Trophoblast cell (in vitro differentiated cells and primary cell): ENCODE measurements at regions not wholly inside any gene's neighbourhood (a gene's known extent, or its start where the extent isn't known, plus 50 kb on each side); places are given as distances from the start of the nearest gene placed in this dataset.

Experiments used
- DNase-seq, 2 donors: peaks; one replicate each; pipeline ENCODE4 v3.0.0-alpha.2; 2016
- H2AFZ ChIP-seq: 2 replicates; pipeline ENCODE4 v1.6.1; 2013; ENCODE audit warnings: low read length, moderate library complexity, mild to moderate bottlenecking; ENCODE audit not compliant: insufficient read depth, poor library complexity
- H2AK5ac ChIP-seq: 2 replicates; pipeline ENCODE4 v1.6.1; 2013; ENCODE audit warnings: mild to moderate bottlenecking, low read length
- H2BK120ac ChIP-seq: 2 replicates; pipeline ENCODE4 v1.6.1; 2013; ENCODE audit warnings: low read length, mild to moderate bottlenecking, moderate library complexity; ENCODE audit not compliant: insufficient read depth, poor library complexity
- H2BK12ac ChIP-seq: 2 replicates; pipeline ENCODE4 v1.6.1; 2013; ENCODE audit warnings: mild to moderate bottlenecking, low read length, moderate library complexity
- H2BK5ac ChIP-seq: 2 replicates; pipeline ENCODE4 v1.6.1; 2013; ENCODE audit warnings: low read length, low read depth, moderate library complexity, mild to moderate bottlenecking; ENCODE audit not compliant: poor library complexity
- H3K14ac ChIP-seq: 2 replicates; pipeline ENCODE4 v1.6.1; 2013; ENCODE audit warnings: mild to moderate bottlenecking, low read length
- H3K18ac ChIP-seq: 2 replicates; pipeline ENCODE4 v1.6.1; 2013; ENCODE audit warnings: mild to moderate bottlenecking, low read length
- H3K23ac ChIP-seq: 2 replicates; pipeline ENCODE4 v1.6.1; 2013; ENCODE audit warnings: low read length
- H3K27ac ChIP-seq: 2 replicates; pipeline ENCODE4 v1.5.1; 2013; ENCODE audit warnings: low read depth, mild to moderate bottlenecking, inconsistent platforms, low read length, moderate library complexity
- H3K27me3 ChIP-seq: 2 replicates; pipeline ENCODE4 v1.6.1; 2013; ENCODE audit warnings: inconsistent platforms, mild to moderate bottlenecking, low read length, moderate library complexity; ENCODE audit not compliant: insufficient read depth
- H3K36me3 ChIP-seq, 2 experiments: 1 replicate in 1 of 2; 2 replicates in 1 of 2; pipeline ENCODE4 v1.6.1; 2013; ENCODE audit warnings: low read length in 2 of 2, mild to moderate bottlenecking in 2 of 2, moderate library complexity in 1 of 2; ENCODE audit not compliant: insufficient read depth in 2 of 2, control insufficient read depth in 1 of 2
- H3K4ac ChIP-seq: 2 replicates; pipeline ENCODE4 v1.6.1; 2013; ENCODE audit warnings: low read depth, mild to moderate bottlenecking, low read length, moderate library complexity
- H3K4me1 ChIP-seq, 2 experiments: 1 replicate in 1 of 2; 2 replicates in 1 of 2; pipeline ENCODE4 v1.6.1; 2013; ENCODE audit warnings: low read length in 2 of 2, mild to moderate bottlenecking in 2 of 2, moderate library complexity in 1 of 2; ENCODE audit not compliant: insufficient read depth in 2 of 2, control insufficient read depth in 1 of 2
- H3K4me2 ChIP-seq: 2 replicates; pipeline ENCODE4 v1.6.1; 2013; ENCODE audit warnings: inconsistent platforms, mild to moderate bottlenecking, low read length, moderate library complexity
- H3K4me3 ChIP-seq: 2 replicates; pipeline ENCODE4 v1.5.1; 2013; ENCODE audit warnings: mild to moderate bottlenecking, low read depth, low read length, inconsistent platforms
- H3K79me1 ChIP-seq: one replicate; pipeline ENCODE4 v1.6.1; 2013; ENCODE audit warnings: low read length
- H3K79me2 ChIP-seq: 2 replicates; pipeline ENCODE4 v1.6.1; 2013; ENCODE audit warnings: low read length, mild to moderate bottlenecking; ENCODE audit not compliant: control insufficient read depth, insufficient read depth, poor library complexity
- H3K9ac ChIP-seq: 2 replicates; pipeline ENCODE4 v1.6.1; 2013; ENCODE audit warnings: mild to moderate bottlenecking, low read length
- H3K9me3 ChIP-seq: 2 replicates; pipeline ENCODE4 v1.6.1; 2013; ENCODE audit warnings: low read depth, mild to moderate bottlenecking, control low read depth, inconsistent platforms, low read length; ENCODE audit not compliant: insufficient read depth
- H4K12ac ChIP-seq: 2 replicates; pipeline ENCODE4 v1.6.1; 2013; ENCODE audit warnings: low read depth, mild to moderate bottlenecking, low read length, moderate library complexity
- H4K8ac ChIP-seq: 2 replicates; pipeline ENCODE4 v1.6.1; 2013; ENCODE audit warnings: low read depth, mild to moderate bottlenecking, low read length, moderate library complexity
- H4K91ac ChIP-seq: one replicate; pipeline ENCODE4 v1.6.1; 2013; ENCODE audit warnings: low read depth, mild to moderate bottlenecking, low read length, moderate library complexity
- WGBS: extraction: QIAGEN DNeasy Blood & Tissue Kit; methylation state at CpG from one replicate; pipeline ENCODE4 v1.1.7; 2013; ENCODE audit warnings: missing lambda C conversion rate; ENCODE audit not compliant: insufficient read length, insufficient coverage; ENCODE audit errors: extremely low coverage; 5-methylcytosine and 5-hydroxymethylcytosine counted together

DNA sequence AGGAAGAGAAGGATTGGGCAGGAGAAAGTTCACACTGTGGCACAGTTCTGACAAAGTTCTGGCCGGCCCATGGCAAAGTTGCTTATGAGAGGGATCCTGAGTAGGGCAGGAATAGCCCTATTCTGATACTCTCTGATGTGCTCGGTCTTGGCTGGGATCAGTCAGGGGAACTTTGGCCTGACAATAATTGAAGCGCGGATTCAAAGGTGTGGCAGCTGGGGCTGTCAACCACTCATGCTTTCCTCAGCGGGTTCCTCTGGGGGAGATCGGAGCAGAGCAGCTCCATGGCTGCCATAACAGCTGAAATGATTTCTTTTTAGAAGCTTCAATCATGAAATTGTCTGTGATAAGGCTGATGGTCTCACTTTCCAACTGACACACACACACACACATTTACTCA lies 714.1 kb downstream of the DHX35 start:
- Histone ChIP-seq H3K27me3 (peaks cover 2% of the 10 kb centered on the region), H3K23ac (no peak overlapping the region), H2AK5ac (no peak overlapping the region), H4K91ac (no peak overlapping the region), H3K4ac (no peak overlapping the region), H3K14ac (no peak overlapping the region), H3K9me3 (no peaks in the 10 kb centered on the region), H2BK12ac (no peak overlapping the region), H3K4me3 (no peak overlapping the region), H4K8ac (no peak overlapping the region), H3K79me1 (no peaks in the 10 kb centered on the region), H3K27ac (no peak overlapping the region), H3K18ac (no peak overlapping the region), H2BK5ac (no peak overlapping the region), H3K36me3 (no peaks in the 10 kb centered on the region), H3K9ac (no peak overlapping the region), H2AFZ (no peak overlapping the region), H4K12ac (no peak overlapping the region), H2BK120ac (no peak overlapping the region), H3K4me1 (peaks cover 0 to 4% of the 10 kb centered on the region in 2 experiments), H3K4me2 (no peak overlapping the region), H3K79me2 (no peaks in the 10 kb centered on the region)
- no CpG with 5 or more reads among the region's 6 CpGs for WGBS
- DNase-seq = no peak

- Histone ChIP-seq H3K4me1 (peaks cover 0 to 4% of the 10 kb centered on the region in 2 experiments), H3K9ac (no peak overlapping the region), H3K23ac (no peak overlapping the region), H3K79me2 (no peaks in the 10 kb centered on the region), H2AK5ac (no peak overlapping the region), H4K91ac (no peak overlapping the region), H3K36me3 (no peaks in the 10 kb centered on the region), H3K27ac (no peak overlapping the region), H3K4ac (no peak overlapping the region), H3K79me1 (no peaks in the 10 kb centered on the region), H3K14ac (no peak overlapping the region), H3K4me2 (no peak overlapping the region), H2AFZ (no peak overlapping the region), H4K12ac (no peak overlapping the region), H3K18ac (no peak overlapping the region), H2BK5ac (no peak overlapping the region), H3K4me3 (no peak overlapping the region), H4K8ac (no peak overlapping the region), H3K27me3 (no peaks in the 10 kb centered on the region), H3K9me3 (no peaks in the 10 kb centered on the region), H2BK12ac (no peak overlapping the region), H2BK120ac (no peak overlapping the region)
- DNase-seq = no peak
- WGBS = no CpG with 5 or more reads among the region's 2 CpGs
These were observed 712.7 kb downstream of the DHX35 start for GRCh38 chr20:39674842-39675241.

GRCh38 chr20:39670988-39671387 lies 708.8 kb downstream of the DHX35 start:
- no CpG with 5 or more reads among the region's 2 CpGs for WGBS
- no peak overlapping the region for H4K8ac ChIP-seq
- no peak for DNase-seq
- H2BK5ac ChIP-seq = no peak overlapping the region
- H3K14ac ChIP-seq = no peak overlapping the region
- H2AFZ ChIP-seq = no peak overlapping the region
- no peak overlapping the region for H3K23ac ChIP-seq
- H3K9me3 ChIP-seq = no peaks in the 10 kb centered on the region
- H3K4ac ChIP-seq = no peak overlapping the region
- no peak overlapping the region for H3K18ac ChIP-seq
- H2AK5ac ChIP-seq = no peak overlapping the region
- no peak overlapping the region for H2BK120ac ChIP-seq
- H4K12ac ChIP-seq = no peak overlapping the region
- no peaks in the 10 kb centered on the region for H3K79me2 ChIP-seq
- no peak overlapping the region for H3K4me2 ChIP-seq
- peaks cover 0 to 4% of the 10 kb centered on the region in 2 experiments for H3K4me1 ChIP-seq
- no peaks in the 10 kb centered on the region for H3K27me3 ChIP-seq
- H3K27ac ChIP-seq = no peak overlapping the region
- H3K9ac ChIP-seq = no peak overlapping the region
- no peak overlapping the region for H3K4me3 ChIP-seq
- no peaks in the 10 kb centered on the region for H3K79me1 ChIP-seq
- H3K36me3 ChIP-seq = no peaks in the 10 kb centered on the region
- no peak overlapping the region for H2BK12ac ChIP-seq
- H4K91ac ChIP-seq = no peak overlapping the region

DNA sequence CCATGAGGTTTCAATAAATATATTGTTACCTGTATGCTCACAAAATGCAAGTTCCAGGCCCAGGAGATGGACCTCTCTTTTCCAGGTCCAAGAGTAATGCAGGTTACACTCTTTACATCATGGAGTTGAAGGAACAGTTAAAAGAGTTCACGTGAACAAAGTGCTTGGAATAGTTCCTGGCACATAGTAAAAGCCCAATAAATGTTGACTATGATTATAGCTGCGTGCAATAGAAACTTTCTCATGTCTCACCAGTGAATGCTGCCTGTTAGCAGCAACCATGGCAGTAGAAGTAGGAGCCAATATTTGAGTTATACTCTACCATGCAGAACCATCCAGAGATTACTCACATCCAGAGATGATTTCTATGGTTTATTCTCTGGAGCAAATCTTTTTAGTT lies 707.5 kb downstream of the DHX35 start:
- no peak for DNase-seq
- Histone ChIP-seq H3K79me2 (no peaks in the 10 kb centered on the region), H2AK5ac (no peak overlapping the region), H3K18ac (no peak overlapping the region), H3K14ac (no peak overlapping the region), H3K9ac (no peak overlapping the region), H2BK5ac (no peak overlapping the region), H2AFZ (no peak overlapping the region), H3K36me3 (no peaks in the 10 kb centered on the region), H4K91ac (no peak overlapping the region), H2BK12ac (no peak overlapping the region), H3K9me3 (no peaks in the 10 kb centered on the region), H3K4ac (no peak overlapping the region), H3K4me3 (no peak overlapping the region), H2BK120ac (no peak overlapping the region), H3K4me1 (no peaks in the 10 kb centered on the region), H3K4me2 (no peak overlapping the region), H3K27me3 (no peaks in the 10 kb centered on the region), H3K79me1 (no peaks in the 10 kb centered on the region), H3K27ac (no peak overlapping the region), H4K12ac (no peak overlapping the region), H3K23ac (no peak overlapping the region), H4K8ac (no peak overlapping the region)
- no CpG with 5 or more reads among the region's 2 CpGs for WGBS
